ENCODE measurements at regions not wholly inside any gene's neighbourhood (a gene's known extent, or its start where the extent isn't known, plus 50 kb on each side); places are given as distances from the start of the nearest gene placed in this dataset.

DNA sequence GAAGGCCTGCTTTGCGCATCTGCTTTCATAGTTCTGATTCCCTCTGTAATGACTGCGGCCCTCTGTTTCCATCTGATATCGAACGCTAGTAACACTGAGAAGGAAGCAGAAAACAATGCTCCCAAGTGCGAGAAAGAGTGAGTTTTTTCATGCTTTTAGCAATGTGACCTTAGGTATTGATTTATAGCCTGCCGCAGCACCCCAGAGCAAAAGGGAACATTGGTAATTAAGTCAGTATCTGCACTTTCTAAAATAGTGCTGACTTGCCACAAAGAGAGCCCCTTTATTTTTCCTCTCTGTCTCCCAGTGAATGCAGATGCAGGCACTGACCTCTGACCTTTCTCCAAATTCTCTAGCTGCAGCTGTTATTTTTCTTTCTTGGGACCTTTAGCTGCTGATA is 129.8 kb downstream of the HDGFL1 start:
- no peak overlapping the region for H3K27ac ChIP-seq
- no peaks in the 10 kb centered on the region for H3K4me1 ChIP-seq
- H3K36me3 ChIP-seq, result no peaks in the 10 kb centered on the region
- no peak for DNase-seq (ENCODE audit: low spot score in 2 of 2)
- H3K27me3 ChIP-seq, result no peaks in the 10 kb centered on the region
- H3K4me3 ChIP-seq, result no peak overlapping the region
- 62% methylated on average over 6 of the region's 6 CpGs for WGBS
- no peaks in the 10 kb centered on the region for H3K9me3 ChIP-seq
- no peak for TF ChIP-seq EP300 (IDR thresholded peaks at IDR 0.05)
- no peak for TF ChIP-seq POLR2AphosphoS5 (IDR thresholded peaks at IDR 0.05)
- no peak for TF ChIP-seq POLR2A (IDR thresholded peaks at IDR 0.05)
- TF ChIP-seq, protein P1, sequence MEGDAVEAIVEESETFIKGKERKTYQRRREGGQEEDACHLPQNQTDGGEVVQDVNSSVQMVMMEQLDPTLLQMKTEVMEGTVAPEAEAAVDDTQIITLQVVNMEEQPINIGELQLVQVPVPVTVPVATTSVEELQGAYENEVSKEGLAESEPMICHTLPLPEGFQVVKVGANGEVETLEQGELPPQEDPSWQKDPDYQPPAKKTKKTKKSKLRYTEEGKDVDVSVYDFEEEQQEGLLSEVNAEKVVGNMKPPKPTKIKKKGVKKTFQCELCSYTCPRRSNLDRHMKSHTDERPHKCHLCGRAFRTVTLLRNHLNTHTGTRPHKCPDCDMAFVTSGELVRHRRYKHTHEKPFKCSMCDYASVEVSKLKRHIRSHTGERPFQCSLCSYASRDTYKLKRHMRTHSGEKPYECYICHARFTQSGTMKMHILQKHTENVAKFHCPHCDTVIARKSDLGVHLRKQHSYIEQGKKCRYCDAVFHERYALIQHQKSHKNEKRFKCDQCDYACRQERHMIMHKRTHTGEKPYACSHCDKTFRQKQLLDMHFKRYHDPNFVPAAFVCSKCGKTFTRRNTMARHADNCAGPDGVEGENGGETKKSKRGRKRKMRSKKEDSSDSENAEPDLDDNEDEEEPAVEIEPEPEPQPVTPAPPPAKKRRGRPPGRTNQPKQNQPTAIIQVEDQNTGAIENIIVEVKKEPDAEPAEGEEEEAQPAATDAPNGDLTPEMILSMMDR (IDR thresholded peaks at IDR 0.05), result no peak

DNA sequence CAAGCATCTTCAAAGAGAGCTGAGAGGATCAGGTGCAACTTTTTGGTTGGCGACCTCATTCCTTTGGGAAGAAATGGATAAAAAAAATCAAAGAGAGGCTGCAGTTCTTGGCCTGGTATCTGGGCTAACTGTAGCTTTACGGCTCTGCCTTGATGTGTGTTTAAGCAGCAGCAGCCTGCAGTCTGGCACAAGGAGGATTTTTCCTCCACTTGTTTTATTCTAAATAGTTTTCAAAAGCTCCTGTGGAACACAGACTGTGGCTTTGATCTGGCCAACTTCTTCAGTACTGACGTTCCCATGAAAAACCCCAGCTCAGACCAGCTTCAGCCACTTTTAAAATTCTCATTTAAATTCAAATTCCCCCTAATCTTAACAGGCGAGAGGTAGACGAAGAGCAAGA is 137.3 kb downstream of the HDGFL1 start:
- DNase-seq (ENCODE audit: low spot score in 2 of 2), result no peak
- H3K36me3 ChIP-seq, result no peaks in the 10 kb centered on the region
- H3K4me3 ChIP-seq, result no peak overlapping the region
- H3K4me1 ChIP-seq, result no peaks in the 10 kb centered on the region
- H3K27me3 ChIP-seq, result no peaks in the 10 kb centered on the region
- TF ChIP-seq POLR2AphosphoS5 (IDR thresholded peaks at IDR 0.05) (no peak), EP300 (IDR thresholded peaks at IDR 0.05) (no peak), POLR2A (IDR thresholded peaks at IDR 0.05) (no peak)
- TF ChIP-seq, protein P1 (IDR thresholded peaks at IDR 0.05), result no peak
- no peaks in the 10 kb centered on the region for H3K9me3 ChIP-seq
- WGBS, result 86% methylated on average over 5 of the region's 5 CpGs
- H3K27ac ChIP-seq, result no peak overlapping the region

DNA sequence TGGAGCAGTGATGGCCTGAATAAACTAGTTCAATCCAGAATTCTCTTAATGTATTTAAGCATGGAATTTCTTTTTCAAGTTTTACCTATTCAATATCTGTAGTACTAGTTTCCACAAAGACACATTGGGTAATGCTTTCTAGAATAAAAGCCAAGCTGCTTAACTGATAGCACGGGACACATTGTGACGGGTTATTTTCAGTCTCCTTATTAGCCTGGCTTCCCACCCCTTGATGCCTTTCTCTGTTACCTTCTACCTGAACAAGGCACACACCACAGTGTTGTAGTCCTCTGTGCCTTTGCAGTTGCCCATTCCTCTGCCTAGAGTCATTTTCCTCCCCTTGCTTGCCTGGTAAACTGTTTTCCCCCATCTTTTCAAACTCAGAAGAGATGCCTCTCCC is 139.1 kb downstream of the HDGFL1 start:
- Histone ChIP-seq H3K4me1 (no peaks in the 10 kb centered on the region), H3K9me3 (no peaks in the 10 kb centered on the region), H3K4me3 (no peak overlapping the region), H3K36me3 (no peaks in the 10 kb centered on the region), H3K27me3 (no peaks in the 10 kb centered on the region), H3K27ac (no peak overlapping the region)
- WGBS, result 98% methylated on average over 2 of the region's 2 CpGs
- no peak for TF ChIP-seq POLR2A (IDR thresholded peaks at IDR 0.05)
- TF ChIP-seq EP300 (IDR thresholded peaks at IDR 0.05), result no peak
- no peak for TF ChIP-seq POLR2AphosphoS5 (IDR thresholded peaks at IDR 0.05)
- TF ChIP-seq, protein P1 (IDR thresholded peaks at IDR 0.05), result no peak
- DNase-seq (ENCODE audit: low spot score in 2 of 2), result no peak

DNA sequence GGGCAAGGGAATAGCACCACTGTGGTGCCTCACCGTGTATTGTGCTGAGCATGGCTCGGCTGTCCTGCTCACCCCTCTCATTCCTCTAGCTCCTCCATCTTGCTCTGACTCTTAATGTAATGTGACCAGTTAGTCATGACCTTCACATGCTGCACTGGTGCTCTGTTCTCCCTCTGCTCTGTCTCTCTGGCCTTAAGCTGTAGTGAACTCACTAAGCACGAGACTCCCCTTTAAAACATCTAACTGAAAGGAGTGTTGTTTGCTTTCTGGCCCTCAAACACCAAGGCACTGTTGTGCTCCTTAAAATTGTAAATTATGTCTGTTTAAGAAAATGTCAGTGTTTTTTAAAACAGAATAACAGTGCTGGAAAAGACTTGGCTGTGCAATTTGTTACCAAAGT is 140.4 kb downstream of the HDGFL1 start:
- H3K4me3 ChIP-seq, result no peak overlapping the region
- H3K9me3 ChIP-seq, result no peaks in the 10 kb centered on the region
- no peak for DNase-seq (ENCODE audit: low spot score in 2 of 2)
- 94% methylated on average over 3 of the region's 3 CpGs for WGBS
- no peaks in the 10 kb centered on the region for H3K27me3 ChIP-seq
- no peaks in the 10 kb centered on the region for H3K36me3 ChIP-seq
- TF ChIP-seq, protein P1 (IDR thresholded peaks at IDR 0.05), result no peak
- no peak for TF ChIP-seq EP300 (IDR thresholded peaks at IDR 0.05)
- no peak for TF ChIP-seq POLR2A (IDR thresholded peaks at IDR 0.05)
- no peak for TF ChIP-seq POLR2AphosphoS5 (IDR thresholded peaks at IDR 0.05)
- H3K4me1 ChIP-seq, result no peaks in the 10 kb centered on the region
- H3K27ac ChIP-seq, result no peak overlapping the region

DNA sequence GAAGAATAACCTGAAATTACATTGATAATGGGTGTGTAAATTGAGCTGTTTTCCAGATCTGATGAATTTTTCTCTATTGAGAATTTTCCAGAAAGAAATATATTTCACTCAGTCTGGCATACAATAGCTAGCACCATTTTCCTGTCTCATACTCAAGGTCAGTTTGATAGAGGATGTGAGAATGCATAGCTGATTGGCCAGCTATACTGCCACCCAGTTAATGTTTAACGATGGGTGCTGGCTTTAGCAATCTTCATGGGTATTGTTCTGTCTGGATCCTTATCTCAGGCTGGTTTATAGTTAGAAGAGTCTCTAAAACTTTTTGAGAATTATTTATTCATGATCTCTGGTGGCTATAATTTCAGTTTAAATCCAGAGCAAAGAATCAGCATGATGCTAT is 147.4 kb downstream of the HDGFL1 start:
- no peak for DNase-seq (ENCODE audit: low spot score in 2 of 2)
- H3K9me3 ChIP-seq, result no peaks in the 10 kb centered on the region
- 72% methylated on average over 1 of the region's 1 CpG for WGBS
- H3K27ac ChIP-seq, result no peak overlapping the region
- TF ChIP-seq EP300 (IDR thresholded peaks at IDR 0.05) (no peak), POLR2AphosphoS5 (IDR thresholded peaks at IDR 0.05) (no peak), POLR2A (IDR thresholded peaks at IDR 0.05) (no peak)
- TF ChIP-seq, protein P1 (IDR thresholded peaks at IDR 0.05), result no peak
- H3K4me1 ChIP-seq, result no peaks in the 10 kb centered on the region
- H3K36me3 ChIP-seq, result no peaks in the 10 kb centered on the region
- H3K27me3 ChIP-seq, result no peaks in the 10 kb centered on the region
- no peak overlapping the region for H3K4me3 ChIP-seq
